Hematopoietic multipotent progenitor cell treated with erythropoietin and hydrocortisone succinate and interleukin-3 and kit ligand, for 4 days (in vitro differentiated cells): ENCODE measurements at regions not wholly inside any gene's neighbourhood (a gene's known extent, or its start where the extent isn't known, plus 50 kb on each side); places are given as distances from the start of the nearest gene placed in this dataset.
"Not testable (repeated sequence)": the region's sequence is repeated elsewhere in the genome, so short reads cannot be mapped to it uniquely, and the experiment has no call there.

Experiments used
- DNase-seq: peaks from one replicate; pipeline ENCODE4 v3.0.0-alpha.2; 2015

- DNase-seq: no peak
Observed at GRCh38 chr1:194028002-194028401, 841.6 kb upstream of the B3GALT2 start.

GRCh38 chr1:194026422-194026821 lies 840.0 kb upstream of the B3GALT2 start:
- DNase-seq: no peak

DNA sequence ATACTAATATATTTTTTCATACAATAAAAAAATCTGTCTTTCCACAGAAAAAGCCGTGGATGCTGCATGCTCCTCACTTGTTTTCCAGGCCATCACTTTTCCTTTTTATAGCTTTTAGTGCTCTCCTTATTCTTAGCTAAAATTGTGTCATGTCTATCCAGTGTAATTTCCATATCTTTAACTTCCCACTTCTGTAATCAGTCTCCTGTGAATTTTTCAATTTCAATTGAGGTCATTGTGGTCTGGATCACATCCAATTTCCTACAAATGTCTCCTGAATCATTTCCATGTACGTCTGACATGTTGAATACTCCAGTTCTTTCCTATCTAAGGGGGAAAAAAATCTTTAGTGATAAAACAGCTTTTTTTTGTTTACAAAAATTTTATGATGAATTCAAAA lies 838.2 kb upstream of the B3GALT2 start:
- peak; percentile 34 for DNase-seq

- DNase-seq: no peak
Observed at GRCh38 chr1:194014014-194014413, 827.6 kb upstream of the B3GALT2 start.

- DNase-seq: no peak
Observed at GRCh38 chr1:194013561-194013960, 827.1 kb upstream of the B3GALT2 start.

DNA sequence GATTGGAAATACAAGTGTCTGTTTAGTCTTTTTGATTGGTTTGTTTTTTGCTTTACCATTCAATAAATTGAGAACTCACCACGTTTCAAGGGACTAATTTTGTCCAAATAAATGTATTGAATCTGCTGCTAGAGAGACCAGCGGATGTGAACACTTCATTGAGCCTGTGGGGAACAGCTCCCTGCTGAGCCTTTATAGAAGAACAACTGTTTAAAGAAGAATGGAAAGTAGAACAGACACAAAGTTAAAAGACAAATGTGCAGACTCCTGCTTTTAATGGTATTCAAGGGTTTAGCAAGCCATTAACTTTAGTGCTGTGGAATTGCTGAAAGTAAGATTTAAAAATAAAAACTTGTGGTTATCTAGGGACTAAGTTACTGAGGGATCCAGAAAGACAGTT lies 817.7 kb upstream of the B3GALT2 start:
- DNase-seq: no peak

GRCh38 chr1:194001726-194002350 lies 815.4 kb upstream of the B3GALT2 start:
- DNase-seq: not testable (repeated sequence)

GRCh38 chr1:193988885-193989284 lies 802.5 kb upstream of the B3GALT2 start:
- DNase-seq: no peak

DNA sequence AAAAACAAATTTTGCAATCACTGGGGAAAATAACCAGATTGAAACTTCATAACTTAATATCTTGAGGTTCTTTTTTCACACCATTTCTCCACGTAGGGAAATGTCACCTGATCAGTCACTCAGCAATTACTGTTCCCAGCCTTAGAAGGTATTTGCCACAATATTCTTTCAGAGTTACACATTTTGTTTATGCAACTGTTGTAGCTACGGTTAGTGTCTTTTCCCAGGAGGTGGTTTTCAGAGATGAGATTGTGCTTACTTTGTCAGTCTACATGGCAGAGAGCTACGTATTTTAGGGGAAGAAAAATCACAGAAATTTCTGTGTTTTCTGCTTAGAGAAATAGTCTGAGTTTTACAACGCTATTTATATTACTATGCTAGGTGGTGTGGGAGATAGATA lies 792.8 kb upstream of the B3GALT2 start:
- no peak for DNase-seq

DNA sequence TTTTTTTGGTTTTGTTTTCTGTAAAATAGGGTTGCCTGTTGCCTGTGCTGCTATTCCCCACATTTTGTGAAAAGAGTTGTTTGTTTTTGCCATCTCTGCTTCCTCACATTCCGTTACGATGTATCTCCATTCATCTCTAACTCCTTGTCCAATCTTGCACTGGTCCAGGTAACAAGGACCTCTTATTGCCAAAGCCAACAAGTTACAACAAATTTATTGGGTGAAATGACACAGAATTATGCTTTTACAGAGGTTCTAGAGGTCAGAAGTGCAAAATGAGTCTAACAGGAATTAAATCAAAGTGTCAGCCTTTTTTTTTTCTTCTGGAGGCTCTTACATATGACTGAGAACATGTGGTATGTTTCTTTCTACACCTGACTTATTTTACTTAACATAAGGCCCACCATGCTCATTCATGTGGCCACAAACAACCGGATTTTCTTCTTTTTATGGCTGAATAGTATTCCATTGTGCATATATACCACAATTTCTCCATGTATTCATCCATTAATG lies 787.9 kb upstream of the B3GALT2 start:
- DNase-seq: no peak

DNA sequence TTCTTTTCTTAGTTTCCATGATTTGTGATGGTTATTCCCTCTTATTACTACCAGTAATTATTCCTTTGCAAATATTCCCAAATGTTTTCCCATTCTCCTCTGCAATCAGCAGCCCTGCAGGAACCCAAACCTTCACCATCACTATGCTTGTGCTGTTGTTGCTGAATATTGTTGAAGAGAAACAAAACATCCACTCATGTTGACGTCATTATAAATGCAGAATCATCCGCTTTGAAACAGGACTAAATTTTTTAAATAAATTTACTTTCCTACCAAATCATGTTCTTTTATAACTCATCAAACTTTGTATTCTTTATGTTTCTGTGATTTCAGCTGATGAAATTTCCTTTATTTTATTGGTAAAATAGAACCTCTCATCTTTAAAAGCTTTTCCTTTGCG lies 787.0 kb upstream of the B3GALT2 start:
- no peak for DNase-seq

DNA sequence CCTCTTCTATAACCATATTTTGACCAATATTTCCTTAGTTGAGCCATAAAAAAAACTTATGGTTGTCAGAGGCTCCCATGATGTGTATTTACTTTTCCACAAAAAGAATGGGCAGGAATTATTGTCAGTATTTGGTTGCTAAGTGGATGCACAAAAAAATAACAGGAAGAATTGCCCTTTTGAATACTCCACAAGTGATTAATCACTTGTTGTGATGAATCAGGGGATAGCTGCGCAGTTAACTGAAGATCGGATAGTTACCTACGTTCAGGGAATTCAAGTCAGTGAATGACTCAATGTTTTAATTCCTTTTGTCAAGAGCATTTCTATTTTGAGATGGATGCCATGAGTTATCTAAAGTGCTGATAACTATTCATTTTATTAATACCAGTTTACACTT lies 785.2 kb upstream of the B3GALT2 start:
- DNase-seq: no peak

GRCh38 chr1:193960499-193960898 lies 774.1 kb upstream of the B3GALT2 start:
- DNase-seq: no peak

GRCh38 chr1:193960040-193960439 lies 773.6 kb upstream of the B3GALT2 start:
- no peak for DNase-seq

GRCh38 chr1:193957556-193958095 lies 771.2 kb upstream of the B3GALT2 start:
- no peak for DNase-seq

GRCh38 chr1:193952778-193953374 lies 766.5 kb upstream of the B3GALT2 start:
- DNase-seq: no peak

- no peak for DNase-seq
Observed at GRCh38 chr1:193951984-193952383, 765.6 kb upstream of the B3GALT2 start.

DNA sequence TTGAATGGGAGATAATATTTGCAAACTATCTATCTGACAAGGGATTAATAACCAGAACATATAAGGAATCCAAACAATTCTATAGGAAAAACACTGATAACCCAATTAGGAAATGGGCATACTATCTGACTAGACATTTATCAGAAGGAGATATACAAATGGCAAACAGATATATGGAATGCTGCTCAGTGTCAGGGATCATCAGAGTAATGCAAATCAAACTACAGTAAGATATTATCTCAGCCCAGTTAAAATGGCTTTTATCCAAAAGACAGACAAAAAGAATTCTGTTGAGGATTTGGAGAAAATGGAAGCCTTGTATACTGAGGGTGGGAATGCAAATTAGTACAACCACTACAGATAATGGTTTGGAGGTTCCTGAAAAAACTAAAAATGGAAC lies 758.0 kb upstream of the B3GALT2 start:
- DNase-seq: no peak

DNA sequence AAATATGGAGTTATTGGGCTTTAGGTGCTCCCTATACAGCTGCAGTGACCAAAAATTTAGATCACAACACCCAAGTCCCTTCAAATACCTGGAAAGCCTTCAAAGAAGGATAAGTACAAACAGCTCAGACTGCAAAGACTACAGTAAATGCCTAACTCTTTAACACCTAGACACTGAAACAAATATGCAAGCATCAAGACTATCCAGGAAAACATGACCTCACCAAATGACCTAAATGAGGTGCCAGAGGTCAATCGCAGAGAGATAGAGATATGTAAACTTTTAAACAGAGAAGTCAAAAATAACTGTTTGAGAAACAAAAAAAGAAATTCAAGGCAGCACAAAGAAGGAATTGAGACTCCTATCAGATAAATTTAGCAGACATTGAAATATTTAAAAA lies 753.8 kb upstream of the B3GALT2 start:
- DNase-seq: no peak

- DNase-seq: no peak
Observed at GRCh38 chr1:193939585-193939984, 753.2 kb upstream of the B3GALT2 start.

DNA sequence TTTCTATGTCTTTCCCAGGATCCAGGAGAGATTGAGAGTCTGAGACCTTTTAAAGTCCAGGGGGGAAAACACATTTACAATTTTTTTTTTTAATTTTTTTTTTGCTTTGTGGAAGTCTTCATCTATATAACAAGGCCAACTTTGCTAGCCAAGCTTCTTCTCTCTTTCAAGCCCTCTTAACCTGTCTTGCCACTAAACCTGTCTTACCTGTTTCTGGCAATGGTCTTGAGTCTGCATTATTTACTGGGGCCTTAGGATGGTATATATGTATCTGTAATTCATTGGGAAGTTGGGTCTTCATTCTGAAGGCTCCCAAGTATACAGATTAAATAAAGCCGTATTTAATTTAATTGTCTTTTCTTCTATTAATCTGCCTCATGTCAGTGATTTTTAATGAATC lies 750.9 kb upstream of the B3GALT2 start:
- DNase-seq: no peak

DNA sequence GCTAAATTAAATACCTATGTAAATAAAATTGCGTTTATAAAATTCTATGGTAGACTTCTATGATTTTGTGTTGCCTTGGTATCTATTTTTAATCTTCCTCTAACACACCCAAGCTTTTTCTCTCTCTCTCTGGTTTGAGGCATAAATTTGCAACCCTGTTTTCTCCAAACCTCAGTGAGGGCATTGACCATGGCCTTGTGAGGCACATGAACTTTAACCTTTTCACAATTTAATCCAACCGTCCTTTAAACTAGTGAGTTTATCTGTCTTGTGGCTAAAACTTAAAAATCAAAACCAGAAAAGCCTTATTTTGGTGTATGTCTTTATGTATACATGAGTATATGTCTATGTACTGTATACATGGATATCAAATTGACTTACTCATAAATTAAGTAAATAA lies 746.6 kb upstream of the B3GALT2 start:
- no peak for DNase-seq

DNA sequence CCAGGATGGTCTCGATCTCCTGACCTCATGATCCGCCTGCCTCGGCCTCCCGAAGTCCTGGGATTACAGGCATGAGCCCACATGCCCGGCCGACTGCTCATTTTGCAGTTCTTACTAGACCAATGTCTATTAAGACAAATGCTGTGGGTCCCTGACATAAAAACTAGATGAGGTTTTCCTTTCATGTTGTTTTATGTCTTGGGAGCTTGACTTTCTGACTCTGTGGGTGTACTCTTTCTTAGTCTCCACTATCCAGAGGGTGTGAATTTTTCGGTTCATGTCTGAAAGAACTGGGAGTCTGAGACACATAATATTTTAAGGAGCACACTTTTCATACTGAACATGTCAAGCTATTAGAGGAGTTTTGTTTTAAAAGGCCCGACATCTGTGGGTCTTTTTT lies 744.9 kb upstream of the B3GALT2 start:
- DNase-seq: no peak

- peak; percentile 5 for DNase-seq
Observed at GRCh38 chr1:193929374-193930033, 743.1 kb upstream of the B3GALT2 start.
